Activated CD8-positive, alpha-beta T cell treated with anti-CD3 and anti-CD28 coated beads for 36 hours (primary cell): ENCODE measurements at regions not wholly inside any gene's neighbourhood (a gene's known extent, or its start where the extent isn't known, plus 50 kb on each side); places are given as distances from the start of the nearest gene placed in this dataset.

Experiments used
- ATAC-seq: fragments of 200-7000 bp; cut with Tn5 transposase; one replicate; pipeline ENCODE4 v1.10.0; 2021; ENCODE audit warnings: mild to moderate bottlenecking, moderate library complexity
- CTCF ChIA-PET: fragments of 350-600 bp; sonication (Branson Sonifier 250); formaldehyde crosslinking; loops from one replicate; lab custom pipeline; 2021; ENCODE audit warnings: antibody characterized with exemption; lab: Charles Lee
- POLR2A ChIA-PET: fragments of 350-600 bp; sonication (Branson Sonifier 250); formaldehyde crosslinking; loops from one replicate; lab custom pipeline; 2021; ENCODE audit warnings: antibody characterized with exemption; lab: Charles Lee
- DNase-seq: peaks from one replicate; pipeline ENCODE4 v3.0.0-alpha.2; 2020
- H3K27ac Mint-ChIP-seq: one replicate; pipeline ENCODE4 v1.8.0; 2021; ENCODE audit warnings: mild to moderate bottlenecking, mixed read lengths
- H3K27me3 Mint-ChIP-seq: one replicate; pipeline ENCODE4 v1.8.0; 2021; ENCODE audit warnings: mixed read lengths
- H3K36me3 Mint-ChIP-seq: one replicate; pipeline ENCODE4 v1.8.0; 2021; ENCODE audit warnings: low read depth, mixed read lengths
- H3K4me1 Mint-ChIP-seq: one replicate; pipeline ENCODE4 v1.8.0; 2021; ENCODE audit warnings: low read depth, mixed read lengths
- H3K4me3 Mint-ChIP-seq: one replicate; pipeline ENCODE4 v1.8.0; 2021; ENCODE audit warnings: mild to moderate bottlenecking, moderate library complexity, mixed read lengths
- H3K9me3 Mint-ChIP-seq: one replicate; pipeline ENCODE4 v1.8.0; 2021; ENCODE audit warnings: mixed read lengths
- intact Hi-C: fragments of 100-400 bp; cut with micrococcal nuclease; formaldehyde crosslinking; loops from one replicate; pipeline ENCODE4 v1.10.0; 2022
- TF ChIP-seq, protein P1 (sequence below): fragments of 200-600 bp; IDR thresholded peaks from one replicate; pipeline ENCODE4 v1.8.0; 2022; ENCODE audit warnings: antibody characterized with exemption, mild to moderate bottlenecking

DNA sequence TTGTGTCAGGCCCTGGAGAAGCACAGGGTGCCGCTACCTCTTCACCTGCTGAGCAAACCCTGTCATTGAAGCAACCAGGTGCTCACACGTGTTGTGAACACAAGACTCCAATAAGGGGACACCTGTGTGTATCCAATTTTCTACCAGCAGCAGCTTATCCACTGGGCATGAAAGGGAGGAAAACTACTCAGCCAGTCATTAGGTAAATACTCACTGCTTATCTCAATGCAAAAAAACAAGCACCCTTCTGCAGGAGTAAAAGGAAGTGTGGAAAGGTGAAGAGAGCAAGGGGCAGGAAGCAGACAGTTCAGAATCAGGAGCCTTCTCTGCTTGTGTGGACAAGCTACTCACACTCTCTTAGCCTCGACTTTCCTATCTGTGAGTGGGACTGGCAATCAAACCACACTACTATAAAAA, 148.9 kb downstream of the ETS2 start:
- no peak for DNase-seq
- intact Hi-C loops = no loop called here
- CTCF ChIA-PET = no interaction called here
- no peak overlapping the region for H3K4me3 Mint-ChIP-seq
- no peak overlapping the region for H3K27ac Mint-ChIP-seq
- peaks cover 19% of the 10 kb centered on the region for H3K4me1 Mint-ChIP-seq
- TF ChIP-seq, protein P1, sequence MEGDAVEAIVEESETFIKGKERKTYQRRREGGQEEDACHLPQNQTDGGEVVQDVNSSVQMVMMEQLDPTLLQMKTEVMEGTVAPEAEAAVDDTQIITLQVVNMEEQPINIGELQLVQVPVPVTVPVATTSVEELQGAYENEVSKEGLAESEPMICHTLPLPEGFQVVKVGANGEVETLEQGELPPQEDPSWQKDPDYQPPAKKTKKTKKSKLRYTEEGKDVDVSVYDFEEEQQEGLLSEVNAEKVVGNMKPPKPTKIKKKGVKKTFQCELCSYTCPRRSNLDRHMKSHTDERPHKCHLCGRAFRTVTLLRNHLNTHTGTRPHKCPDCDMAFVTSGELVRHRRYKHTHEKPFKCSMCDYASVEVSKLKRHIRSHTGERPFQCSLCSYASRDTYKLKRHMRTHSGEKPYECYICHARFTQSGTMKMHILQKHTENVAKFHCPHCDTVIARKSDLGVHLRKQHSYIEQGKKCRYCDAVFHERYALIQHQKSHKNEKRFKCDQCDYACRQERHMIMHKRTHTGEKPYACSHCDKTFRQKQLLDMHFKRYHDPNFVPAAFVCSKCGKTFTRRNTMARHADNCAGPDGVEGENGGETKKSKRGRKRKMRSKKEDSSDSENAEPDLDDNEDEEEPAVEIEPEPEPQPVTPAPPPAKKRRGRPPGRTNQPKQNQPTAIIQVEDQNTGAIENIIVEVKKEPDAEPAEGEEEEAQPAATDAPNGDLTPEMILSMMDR = no peak
- peaks cover 7% of the 10 kb centered on the region for H3K9me3 Mint-ChIP-seq
- POLR2A ChIA-PET = no interaction called here
- ATAC-seq = no peak
- H3K36me3 Mint-ChIP-seq = no peaks in the 10 kb centered on the region
- H3K27me3 Mint-ChIP-seq = peaks cover 3% of the 10 kb centered on the region

DNA sequence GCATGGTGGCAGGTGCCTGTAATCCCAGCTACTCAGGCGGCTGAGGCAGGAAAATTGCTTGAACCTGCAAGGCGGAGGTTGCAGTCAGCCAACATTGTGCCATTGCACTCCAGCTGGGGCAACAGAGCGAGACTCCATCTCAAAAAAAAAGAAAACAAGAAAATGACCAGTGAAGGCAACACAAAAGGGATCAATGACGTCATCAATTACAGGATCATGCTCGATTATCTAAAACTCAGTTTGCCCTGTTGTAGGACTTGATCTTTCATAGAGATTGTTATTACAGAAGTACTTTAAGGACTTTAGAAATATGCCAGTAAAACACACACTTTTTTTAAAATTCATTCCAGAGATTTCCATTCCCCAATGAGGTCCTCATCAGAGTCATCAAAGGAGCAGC, 147.8 kb downstream of the ETS2 start:
- no peaks in the 10 kb centered on the region for H3K36me3 Mint-ChIP-seq
- ChIA-PET CTCF (no interaction called here), POLR2A (no interaction called here)
- peaks cover 12% of the 10 kb centered on the region for H3K4me1 Mint-ChIP-seq
- peaks cover 7% of the 10 kb centered on the region for H3K9me3 Mint-ChIP-seq
- peaks cover 3% of the 10 kb centered on the region for H3K27me3 Mint-ChIP-seq
- TF ChIP-seq, protein P1 = no peak
- no peak overlapping the region for H3K27ac Mint-ChIP-seq
- DNase-seq (no peak), ATAC-seq (no peak)
- no peak overlapping the region for H3K4me3 Mint-ChIP-seq
- intact Hi-C loops = no loop called here

DNA sequence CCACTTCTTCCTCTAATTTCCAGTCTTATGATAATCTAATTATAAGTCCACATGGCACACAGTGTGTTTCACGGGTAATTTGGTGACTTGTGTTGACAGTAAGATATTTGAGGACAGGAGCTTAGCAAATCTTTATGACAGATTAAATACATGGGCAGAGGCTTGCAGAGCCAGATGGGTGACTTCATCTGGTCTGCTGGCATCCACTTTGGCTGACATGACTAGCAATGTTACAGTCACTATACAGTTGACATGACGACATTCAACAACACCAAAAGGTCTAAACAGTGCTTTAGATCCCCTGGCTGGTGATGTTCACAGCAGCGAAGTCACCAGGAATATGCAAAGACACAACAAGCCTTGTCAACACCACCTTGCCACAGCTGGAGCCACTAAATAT, 147.2 kb downstream of the ETS2 start:
- DNase-seq (no peak), ATAC-seq (no peak)
- TF ChIP-seq, protein P1 = no peak
- ChIA-PET POLR2A (no interaction called here), CTCF (no interaction called here)
- intact Hi-C loops = no loop called here
- Mint-ChIP-seq H3K27me3 (peaks cover 3% of the 10 kb centered on the region), H3K4me1 (peaks cover 8% of the 10 kb centered on the region), H3K36me3 (no peaks in the 10 kb centered on the region), H3K27ac (no peak overlapping the region), H3K4me3 (no peak overlapping the region), H3K9me3 (peaks cover 7% of the 10 kb centered on the region)

DNA sequence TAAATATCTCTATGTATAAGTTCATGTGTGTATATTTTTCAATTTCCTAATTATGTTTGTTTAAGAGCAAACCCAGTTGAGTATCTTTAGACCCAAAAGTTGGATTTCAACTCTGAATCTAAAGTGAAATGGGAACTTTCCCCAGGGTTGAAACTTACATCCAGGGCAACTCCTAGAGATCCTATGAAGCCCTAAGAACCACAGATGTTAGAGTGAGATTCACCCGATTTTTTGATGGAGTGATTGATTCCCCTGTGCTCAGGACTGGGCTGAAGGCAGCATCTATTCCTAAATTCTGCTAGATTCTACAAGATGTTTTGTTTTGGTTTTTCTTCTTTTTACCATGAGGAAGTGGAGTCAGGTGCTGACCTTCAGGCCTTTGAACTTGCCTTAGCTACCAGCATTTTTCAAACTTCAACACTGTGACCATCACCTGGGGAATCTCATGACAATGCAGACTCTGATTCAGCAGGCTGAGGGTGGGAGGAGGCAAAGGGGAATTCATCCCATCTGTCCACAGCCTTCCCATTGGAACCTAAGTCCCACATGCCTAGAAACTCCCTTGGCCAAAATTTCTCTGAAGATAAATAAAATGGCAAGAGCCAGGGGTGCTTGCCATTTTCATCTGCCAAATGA, 145.5 kb downstream of the ETS2 start:
- ChIA-PET POLR2A (interaction anchor here (0.7 kb wide), 1 partner anchor 111 kb away, joined by 3 read pairs; no protein-coding TSS in a partner anchor), CTCF (no interaction called here)
- ATAC-seq (no peak), DNase-seq (no peak)
- no peak overlapping the region for H3K4me3 Mint-ChIP-seq
- TF ChIP-seq, protein P1 = no peak
- peaks cover 3% of the 10 kb centered on the region for H3K27me3 Mint-ChIP-seq
- peaks cover 7% of the 10 kb centered on the region for H3K9me3 Mint-ChIP-seq
- H3K36me3 Mint-ChIP-seq = no peaks in the 10 kb centered on the region
- intact Hi-C loops = no loop called here
- H3K27ac Mint-ChIP-seq = no peak overlapping the region
- H3K4me1 Mint-ChIP-seq = no peaks in the 10 kb centered on the region

DNA sequence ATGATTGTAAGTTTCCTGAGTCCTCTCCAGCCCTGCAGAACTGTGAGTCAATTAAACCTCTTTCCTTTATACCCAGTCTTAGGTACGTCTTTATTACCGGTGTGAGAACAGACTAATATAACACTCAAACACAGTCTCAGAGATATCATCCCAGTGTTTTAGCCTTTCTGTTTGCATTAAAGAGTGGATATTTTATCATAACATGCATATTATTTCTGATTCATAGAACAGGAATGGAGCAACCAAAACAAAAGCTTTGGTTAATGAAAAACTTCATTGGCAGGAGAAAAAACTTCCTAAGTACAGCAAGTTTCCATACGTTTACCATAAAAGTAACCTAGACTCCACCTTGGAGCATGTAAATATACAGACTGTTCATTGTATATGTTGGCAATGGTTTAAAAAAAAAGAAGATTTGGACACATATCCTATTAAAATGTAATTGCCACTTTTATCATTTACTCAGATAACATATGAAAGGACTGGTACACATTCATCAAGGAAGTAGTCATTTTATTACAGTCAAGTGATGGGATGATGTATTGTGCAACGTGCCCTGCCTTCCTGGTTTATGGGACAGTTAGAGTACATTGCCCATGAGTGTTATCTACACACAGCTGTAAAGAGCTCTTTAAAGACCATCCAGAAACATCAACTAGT, 144.8 kb downstream of the ETS2 start:
- no peaks in the 10 kb centered on the region for H3K4me1 Mint-ChIP-seq
- TF ChIP-seq, protein P1 = no peak
- H3K36me3 Mint-ChIP-seq = no peaks in the 10 kb centered on the region
- ChIA-PET POLR2A (no interaction called here), CTCF (no interaction called here)
- peaks cover 7% of the 10 kb centered on the region for H3K9me3 Mint-ChIP-seq
- no peak overlapping the region for H3K4me3 Mint-ChIP-seq
- no peak for ATAC-seq
- no peak overlapping the region for H3K27ac Mint-ChIP-seq
- no peak for DNase-seq
- H3K27me3 Mint-ChIP-seq = peaks cover 3% of the 10 kb centered on the region
- intact Hi-C loops = no loop called here
